ENCODE measurements at regions not wholly inside any gene's neighbourhood (a gene's known extent, or its start where the extent isn't known, plus 50 kb on each side); places are given as distances from the start of the nearest gene placed in this dataset.

- DNase-seq, result no peak
- WGBS, 2 donors, result 66 to 78% methylated on average over 1 of the region's 1 CpG
- intact Hi-C loops (cut with DNase I), result no loop called here
- no peak overlapping the region for H3K27ac ChIP-seq
- H3K36me3 ChIP-seq, result no peaks in the 10 kb centered on the region
- H3K9me3 ChIP-seq, result no peaks in the 10 kb centered on the region
- TF ChIP-seq POLR2A (IDR thresholded peaks at IDR 0.05), result no peak
- no peak for TF ChIP-seq CTCF (IDR thresholded peaks at IDR 0.05)
- no peak overlapping the region for H3K4me3 ChIP-seq
- H3K27me3 ChIP-seq, result no peaks in the 10 kb centered on the region
- H3K4me1 ChIP-seq, result no peaks in the 10 kb centered on the region
Measured at GRCh38 chr3:80060664-80061063, 292.9 kb upstream of the ROBO1 start.

- Histone ChIP-seq H3K9me3 (peaks cover 0 to 18% (median 0%) of the 10 kb centered on the region in 3 donors), H3K27me3 (no peaks in the 10 kb centered on the region), H3K4me1 (no peaks in the 10 kb centered on the region), H3K27ac (no peak overlapping the region), H3K4me3 (no peak overlapping the region), H3K36me3 (no peaks in the 10 kb centered on the region)
- WGBS, 2 donors, result 47 to 49% methylated on average over 4 of the region's 4 CpGs
- DNase-seq, result no peak
- TF ChIP-seq POLR2A (IDR thresholded peaks at IDR 0.05), result no peak
- TF ChIP-seq CTCF (IDR thresholded peaks at IDR 0.05), result no peak
- intact Hi-C loops (cut with DNase I), result no loop called here
Measured at GRCh38 chr3:80055306-80055705, 287.5 kb upstream of the ROBO1 start.

- intact Hi-C loops (cut with DNase I), result no loop called here
- no peaks in the 10 kb centered on the region for H3K27me3 ChIP-seq
- no peaks in the 10 kb centered on the region for H3K4me1 ChIP-seq
- peaks cover 0 to 18% (median 0%) of the 10 kb centered on the region in 3 donors for H3K9me3 ChIP-seq
- DNase-seq, result no peak
- no peak overlapping the region for H3K27ac ChIP-seq
- TF ChIP-seq CTCF (IDR thresholded peaks at IDR 0.05) (no peak), POLR2A (IDR thresholded peaks at IDR 0.05) (no peak)
- H3K36me3 ChIP-seq, result no peaks in the 10 kb centered on the region
- no peak overlapping the region for H3K4me3 ChIP-seq
- 83 to 95% methylated on average over 6 to 11 of the region's 16 CpGs for WGBS, 2 donors
Measured at GRCh38 chr3:80052271-80052670, 284.5 kb upstream of the ROBO1 start.

- DNase-seq, result no peak
- H3K36me3 ChIP-seq, result no peaks in the 10 kb centered on the region
- H3K4me1 ChIP-seq, result no peaks in the 10 kb centered on the region
- no peak overlapping the region for H3K27ac ChIP-seq
- 80% methylated on average over 4 of the region's 7 CpGs; no CpG with 5 or more reads in 1 of the 2 donors for WGBS, 2 donors
- H3K27me3 ChIP-seq, result no peaks in the 10 kb centered on the region
- intact Hi-C loops (cut with DNase I), result no loop called here
- peaks cover 0 to 18% (median 0%) of the 10 kb centered on the region in 3 donors for H3K9me3 ChIP-seq
- no peak overlapping the region for H3K4me3 ChIP-seq
- no peak for TF ChIP-seq CTCF (IDR thresholded peaks at IDR 0.05)
- no peak for TF ChIP-seq POLR2A (IDR thresholded peaks at IDR 0.05)
Measured at GRCh38 chr3:80051602-80051962, 283.8 kb upstream of the ROBO1 start.

- Histone ChIP-seq H3K27me3 (no peaks in the 10 kb centered on the region), H3K9me3 (peaks cover 0 to 18% (median 0%) of the 10 kb centered on the region in 3 donors), H3K27ac (no peak overlapping the region), H3K4me3 (no peak overlapping the region), H3K36me3 (no peaks in the 10 kb centered on the region), H3K4me1 (no peaks in the 10 kb centered on the region)
- DNase-seq, result no peak
- intact Hi-C loops (cut with DNase I), result no loop called here
- 80 to 96% methylated on average over 7 to 9 of the region's 34 CpGs for WGBS, 2 donors
- TF ChIP-seq POLR2A (IDR thresholded peaks at IDR 0.05), result no peak
- no peak for TF ChIP-seq CTCF (IDR thresholded peaks at IDR 0.05)
Measured at GRCh38 chr3:80050826-80051601, 283.2 kb upstream of the ROBO1 start.

Measured in esophagus squamous epithelium (tissue), 5 donors.